Ovary (tissue), 7 donors: ENCODE measurements at regions not wholly inside any gene's neighbourhood (a gene's known extent, or its start where the extent isn't known, plus 50 kb on each side); places are given as distances from the start of the nearest gene placed in this dataset.

Experiments
- DNase-seq, 5 donors: peaks; one replicate each; pipeline ENCODE4 v3.0.0-alpha.2; 2019 to 2020
- H3K27ac ChIP-seq, 2 donors: fragments of 200-600 bp; one replicate each; pipeline versions ENCODE4 v1.5.1 to v1.8.0; 2019 to 2022
- H3K27me3 ChIP-seq: fragments of 200-600 bp; one replicate; pipeline ENCODE4 v1.8.0; 2022
- H3K36me3 ChIP-seq: fragments of 200-600 bp; sonication (generic); one replicate; pipeline ENCODE4 v1.5.1; 2019
- H3K4me1 ChIP-seq: one replicate; pipeline ENCODE4 v1.8.1; 2013; ENCODE audit warnings: mild to moderate bottlenecking, moderate library complexity; ENCODE audit not compliant: insufficient read depth
- H3K4me3 ChIP-seq: fragments of 200-600 bp; sonication (generic); one replicate; pipeline ENCODE4 v1.5.1; 2017
- H3K9me3 ChIP-seq, 2 donors: fragments of 200-600 bp in 1 of 2; sonication (generic) in 1 of 2; one replicate each; pipeline versions ENCODE4 v1.5.1 to v1.8.1; 2013 to 2019; ENCODE audit warnings: mild to moderate bottlenecking in 1 of 2, moderate library complexity in 1 of 2
- CTCF ChIP-seq, 3 donors: fragments of 450-650 bp in 2 of 3; fragments of 200-600 bp in 1 of 3; IDR thresholded peaks; one replicate each; pipeline versions ENCODE4 v1.5.1 to v1.8.0; 2016 to 2022; ENCODE audit warnings: antibody characterized with exemption in 3 of 3, mild to moderate bottlenecking in 1 of 3
- EP300 ChIP-seq: sonication (generic); formaldehyde crosslinking; IDR thresholded peaks from one replicate; pipeline ENCODE4 v1.6.1; 2017; ENCODE audit warnings: antibody characterized with exemption
- POLR2A ChIP-seq: fragments of 450-650 bp; IDR thresholded peaks from one replicate; pipeline ENCODE4 v1.6.1; 2017; ENCODE audit warnings: antibody characterized with exemption, mild to moderate bottlenecking, moderate library complexity
- WGBS, 3 donors: extraction: QIAGEN DNeasy Blood & Tissue Kit in 1 of 3; methylation state at CpG; one replicate each; pipeline versions ENCODE4 v1.1.5 to v1.1.7; 2013 to 2017; 5-methylcytosine and 5-hydroxymethylcytosine counted together
- intact Hi-C, 4 donors: fragments of 100-400 bp; cut with DNase I; formaldehyde crosslinking; loops; one replicate each; pipeline versions ENCODE4 v1.11.0 to v1.15.1; 2022 to 2023
- donor health status: DM: no; HTN: no; CAD: no; lungs with moderate emphysema.
- donor health status: DM: no; HTN: no; CAD: no.
- donor health status: Bipolar disorder and iron deficiency.
- donor health status: DM: no; HTN: no; CAD: no.
- donor health status: DM: yes; HTN: yes; CAD: no.

GRCh38 chr6:141552031-141552430 is 580.7 kb upstream of the GJE1 start:
- no peaks in the 10 kb centered on the region for H3K4me1 ChIP-seq
- no peak overlapping the region for H3K27ac ChIP-seq

DNA sequence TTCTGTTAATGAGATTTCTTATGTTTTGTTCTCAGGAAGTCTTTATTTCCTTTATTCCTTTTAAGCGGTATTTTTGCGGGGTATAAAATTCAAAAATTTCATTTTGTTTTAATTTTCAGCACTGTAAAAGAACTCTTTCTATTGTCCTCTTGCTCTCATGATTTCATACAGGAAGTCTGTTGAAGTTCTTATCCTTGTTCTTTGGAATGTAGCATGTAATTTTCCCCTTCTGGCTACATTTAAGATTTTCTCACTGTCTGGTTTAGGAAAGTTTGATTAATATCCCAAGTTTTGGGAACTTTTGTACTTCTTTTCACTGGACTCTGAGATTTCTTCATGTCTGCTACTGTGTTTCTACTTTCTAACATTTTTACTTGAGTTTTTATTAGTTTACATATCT is 581.4 kb upstream of the GJE1 start:
- no peak overlapping the region for H3K27ac ChIP-seq
- no peak for TF ChIP-seq CTCF (IDR thresholded peaks at IDR 0.05)
- TF ChIP-seq POLR2A = no peak
- no peak for TF ChIP-seq EP300
- no peaks in the 10 kb centered on the region for H3K9me3 ChIP-seq
- intact Hi-C loops = no loop called here
- WGBS, 3 donors = 93 to 99% (median 98%) methylated on average over 2 of the region's 2 CpGs
- H3K4me1 ChIP-seq = no peaks in the 10 kb centered on the region
- H3K36me3 ChIP-seq = no peaks in the 10 kb centered on the region
- H3K27me3 ChIP-seq = no peaks in the 10 kb centered on the region
- H3K4me3 ChIP-seq = no peak overlapping the region
- DNase-seq = no peak

More at GRCh38 chr6:141552031-141552430, 580.7 kb upstream of the GJE1 start:
- Histone ChIP-seq H3K36me3 (no peaks in the 10 kb centered on the region), H3K27me3 (no peaks in the 10 kb centered on the region), H3K4me3 (no peak overlapping the region), H3K9me3 (no peaks in the 10 kb centered on the region)
- intact Hi-C loops = no loop called here
- no peak for DNase-seq
- TF ChIP-seq POLR2A (no peak), CTCF (IDR thresholded peaks at IDR 0.05) (no peak), EP300 (no peak)
- WGBS, 3 donors = 96 to 97% (median 97%) methylated on average over 5 of the region's 5 CpGs

GRCh38 chr6:141550471-141550870 is 582.3 kb upstream of the GJE1 start:
- H3K27me3 ChIP-seq = no peaks in the 10 kb centered on the region
- H3K9me3 ChIP-seq = no peaks in the 10 kb centered on the region
- WGBS, 3 donors = 96 to 99% (median 98%) methylated on average over 1 of the region's 1 CpG
- no peak for DNase-seq
- intact Hi-C loops = no loop called here
- H3K36me3 ChIP-seq = no peaks in the 10 kb centered on the region
- no peak overlapping the region for H3K27ac ChIP-seq
- no peaks in the 10 kb centered on the region for H3K4me1 ChIP-seq
- TF ChIP-seq POLR2A (no peak), CTCF (IDR thresholded peaks at IDR 0.05) (no peak)
- no peak overlapping the region for H3K4me3 ChIP-seq

DNA sequence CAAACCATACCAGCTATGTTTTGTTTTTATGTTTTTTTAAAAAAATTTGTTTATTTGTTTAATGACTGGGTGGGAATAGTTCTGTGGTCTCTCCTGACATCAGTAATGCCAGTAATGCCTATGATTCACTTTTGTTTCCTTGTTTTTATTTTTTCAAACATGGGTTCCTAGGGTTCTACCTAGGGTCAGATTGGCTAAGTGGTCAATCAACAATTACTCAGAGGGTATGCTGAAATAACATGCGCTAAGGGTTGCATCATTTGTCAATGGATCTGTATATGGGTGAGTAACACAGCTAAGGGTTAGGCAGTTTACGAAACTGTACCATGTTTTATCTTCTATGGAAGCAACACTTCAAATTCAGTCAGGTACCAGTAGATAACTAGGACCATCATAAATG is 583.8 kb upstream of the GJE1 start:
- TF ChIP-seq EP300 (no peak), POLR2A (no peak), CTCF (IDR thresholded peaks at IDR 0.05) (no peak)
- H3K27me3 ChIP-seq = no peaks in the 10 kb centered on the region
- no peaks in the 10 kb centered on the region for H3K9me3 ChIP-seq
- H3K27ac ChIP-seq = no peak overlapping the region
- H3K36me3 ChIP-seq = no peaks in the 10 kb centered on the region
- DNase-seq = no peak
- intact Hi-C loops = no loop called here
- no peaks in the 10 kb centered on the region for H3K4me1 ChIP-seq
- no peak overlapping the region for H3K4me3 ChIP-seq
- WGBS, 3 donors = 69 to 100% (median 99%) methylated on average over 2 of the region's 2 CpGs
